ENCODE measurements at regions not wholly inside any gene's neighbourhood (a gene's known extent, or its start where the extent isn't known, plus 50 kb on each side); places are given as distances from the start of the nearest gene placed in this dataset.

DNA sequence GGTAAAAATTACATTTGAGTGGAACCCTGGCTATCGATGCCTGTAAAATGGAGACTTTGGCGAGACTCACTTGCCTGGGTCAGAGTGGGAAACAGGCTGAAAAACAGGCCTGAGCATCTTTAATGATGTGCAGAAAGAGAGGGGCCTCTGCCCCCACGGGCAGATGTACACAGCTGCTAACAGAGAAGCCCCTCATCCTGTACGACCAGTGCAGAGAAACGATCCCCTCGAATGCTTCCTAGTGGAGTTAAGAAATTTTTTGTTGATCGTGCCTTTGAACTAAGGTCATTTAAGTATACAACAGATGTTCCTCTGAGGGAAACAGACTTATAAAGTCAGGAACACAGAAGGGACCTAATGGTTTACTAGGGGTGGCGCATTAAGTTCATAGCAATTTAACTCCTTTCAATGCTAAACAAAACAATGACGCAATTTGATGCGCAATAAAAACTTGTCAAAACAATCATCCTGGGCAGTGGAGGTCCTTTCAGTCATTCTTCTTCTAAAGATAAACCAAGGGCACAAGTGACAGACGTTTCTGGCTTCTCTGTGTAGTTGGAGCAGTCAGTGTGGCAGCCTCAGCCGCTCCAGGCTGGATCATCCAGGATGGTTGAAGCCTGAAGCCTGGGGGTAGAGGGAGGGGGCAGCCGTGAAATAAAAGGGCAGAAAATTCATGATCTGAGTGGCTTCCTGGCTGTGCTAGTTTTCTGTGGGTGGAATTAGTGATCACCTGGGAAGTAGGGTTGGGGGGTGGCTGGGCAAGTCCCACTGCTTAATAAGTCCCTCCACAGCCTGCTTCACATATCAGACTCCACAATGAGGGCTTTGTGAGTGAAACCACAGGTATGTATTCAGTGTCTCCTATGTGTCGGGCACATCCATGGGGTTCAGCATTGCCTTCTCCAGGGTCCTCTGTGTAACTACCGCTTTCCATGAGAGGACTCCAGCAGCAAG lies 50.8 kb upstream of the MRPS22 start:
- TF ChIP-seq, protein P1, sequence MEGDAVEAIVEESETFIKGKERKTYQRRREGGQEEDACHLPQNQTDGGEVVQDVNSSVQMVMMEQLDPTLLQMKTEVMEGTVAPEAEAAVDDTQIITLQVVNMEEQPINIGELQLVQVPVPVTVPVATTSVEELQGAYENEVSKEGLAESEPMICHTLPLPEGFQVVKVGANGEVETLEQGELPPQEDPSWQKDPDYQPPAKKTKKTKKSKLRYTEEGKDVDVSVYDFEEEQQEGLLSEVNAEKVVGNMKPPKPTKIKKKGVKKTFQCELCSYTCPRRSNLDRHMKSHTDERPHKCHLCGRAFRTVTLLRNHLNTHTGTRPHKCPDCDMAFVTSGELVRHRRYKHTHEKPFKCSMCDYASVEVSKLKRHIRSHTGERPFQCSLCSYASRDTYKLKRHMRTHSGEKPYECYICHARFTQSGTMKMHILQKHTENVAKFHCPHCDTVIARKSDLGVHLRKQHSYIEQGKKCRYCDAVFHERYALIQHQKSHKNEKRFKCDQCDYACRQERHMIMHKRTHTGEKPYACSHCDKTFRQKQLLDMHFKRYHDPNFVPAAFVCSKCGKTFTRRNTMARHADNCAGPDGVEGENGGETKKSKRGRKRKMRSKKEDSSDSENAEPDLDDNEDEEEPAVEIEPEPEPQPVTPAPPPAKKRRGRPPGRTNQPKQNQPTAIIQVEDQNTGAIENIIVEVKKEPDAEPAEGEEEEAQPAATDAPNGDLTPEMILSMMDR (IDR thresholded peaks at IDR 0.05; ENCODE audit: borderline replicate concordance, extremely low read depth, low read length, poor library complexity, severe bottlenecking) = no peak
- TF ChIP-seq EZH2 (IDR thresholded peaks at IDR 0.05; ENCODE audit: borderline replicate concordance, low read depth, low read length, severe bottlenecking) = no peak

Measured in DND-41 (cell line).